PC-9 (cell line): ENCODE measurements at regions not wholly inside any gene's neighbourhood (a gene's known extent, or its start where the extent isn't known, plus 50 kb on each side); places are given as distances from the start of the nearest gene placed in this dataset.

Experiments
- BruUV-seq: library from RNA; stranded (reverse); fragments of 400-500 nt; replicated peaks from 2 replicates; lab custom pipeline; 2021; lab: Mats Ljungman, UMichigan
- CTCF ChIA-PET: fragments of 300-600 bp; sonication (Branson Sonifier 250); formaldehyde crosslinking; loops from one replicate; lab custom pipeline; 2022; ENCODE audit warnings: antibody characterized with exemption; lab: Charles Lee
- POLR2A ChIA-PET: fragments of 300-600 bp; sonication (Branson Sonifier 250); formaldehyde crosslinking; loops from one replicate; lab custom pipeline; 2022; ENCODE audit warnings: antibody characterized with exemption; ENCODE audit not compliant: unreplicated experiment; lab: Charles Lee
- DNase-seq, 2 experiments: peaks; one replicate each; pipeline versions ENCODE4 v3.0.0 to v3.0.0-alpha.2; 2015 to 2022; ENCODE audit warnings: mixed read lengths in 1 of 2
- H2AFZ ChIP-seq: fragments of 200-600 bp; sonication (generic); 2 replicates; pipeline ENCODE4 v1.8.1; 2017; ENCODE audit warnings: antibody characterized with exemption
- H3F3A ChIP-seq: fragments of 200-600 bp; sonication (generic); 2 replicates; pipeline ENCODE4 v1.8.1; 2017; ENCODE audit warnings: antibody characterized with exemption, mild to moderate bottlenecking, low read depth; ENCODE audit not compliant: insufficient read depth
- H3K27ac ChIP-seq: fragments of 200-600 bp; sonication (generic); 2 replicates; pipeline ENCODE4 v1.6.1; 2016; ENCODE audit warnings: mixed run types
- H3K27me3 ChIP-seq: fragments of 200-600 bp; sonication (generic); 2 replicates; pipeline ENCODE4 v1.6.1; 2016; ENCODE audit warnings: low read depth, mixed run types; ENCODE audit not compliant: insufficient read depth
- H3K36me3 ChIP-seq: fragments of 200-600 bp; sonication (generic); 2 replicates; pipeline ENCODE4 v1.6.1; 2016; ENCODE audit warnings: low read depth, mixed run types
- H3K4me1 ChIP-seq: fragments of 200-600 bp; sonication (generic); replicated peaks from 2 replicates; pipeline ENCODE4 v1.6.1; 2016; ENCODE audit warnings: mixed run types; ENCODE audit not compliant: insufficient read depth
- H3K4me2 ChIP-seq: fragments of 200-600 bp; sonication (generic); 2 replicates; pipeline ENCODE4 v1.6.1; 2017; ENCODE audit warnings: mixed run types
- H3K4me3 ChIP-seq: fragments of 200-600 bp; sonication (generic); 2 replicates; pipeline ENCODE4 v1.6.1; 2016; ENCODE audit warnings: mixed run types
- H3K79me2 ChIP-seq: fragments of 200-600 bp; sonication (generic); 2 replicates; pipeline ENCODE4 v1.6.1; 2017; ENCODE audit warnings: low read depth, mixed run types
- H3K9me2 ChIP-seq: fragments of 200-600 bp; sonication (generic); 2 replicates; pipeline ENCODE4 v1.8.1; 2017; ENCODE audit warnings: mild to moderate bottlenecking; ENCODE audit not compliant: insufficient read depth
- H3K9me3 ChIP-seq: fragments of 200-600 bp; sonication (generic); 2 replicates; pipeline ENCODE4 v1.8.1; 2016; ENCODE audit warnings: low read depth; ENCODE audit not compliant: insufficient read depth
- H4K20me1 ChIP-seq: fragments of 200-600 bp; sonication (generic); 2 replicates; pipeline ENCODE4 v1.8.1; 2017; ENCODE audit not compliant: insufficient read depth
- EZH2 ChIP-seq: fragments of 200-600 bp; sonication (generic); IDR thresholded peaks from 2 replicates; pipeline ENCODE4 v1.8.0; 2017; ENCODE audit warnings: antibody characterized with exemption, low read depth
- intact Hi-C: fragments of 100-400 bp; cut with micrococcal nuclease; formaldehyde crosslinking; loops from one replicate; pipeline ENCODE4 v1.10.0; 2022; ENCODE audit not compliant: unreplicated experiment
- TF ChIP-seq, protein P1 (sequence below): fragments of 200-600 bp; sonication (generic); conservative IDR thresholded peaks from 2 replicates; pipeline ENCODE4 v1.6.1; 2017; ENCODE audit warnings: mixed run types, antibody characterized with exemption, mild to moderate bottlenecking, moderate library complexity

- Histone ChIP-seq H3K9me2 (no peaks in the 10 kb centered on the region; the same call in none of the 2 replicates), H2AFZ (peak overlapping the region; percentile 52), H3K36me3 (no peaks in the 10 kb centered on the region), H3F3A (peaks cover 20% of the 10 kb centered on the region), H3K4me1 (peaks cover 34% of the 10 kb centered on the region), H3K9me3 (peaks cover 5% of the 10 kb centered on the region; the same call in 1 of the 2 replicates), H3K4me2 (peak overlapping the region; percentile 49), H3K4me3 (peak overlapping the region; percentile 11; the same call in 1 of the 2 replicates), H3K79me2 (no peaks in the 10 kb centered on the region), H4K20me1 (no peaks in the 10 kb centered on the region), H3K27me3 (no peaks in the 10 kb centered on the region), H3K27ac (peak overlapping the region; percentile 55)
- TF ChIP-seq, protein P1, sequence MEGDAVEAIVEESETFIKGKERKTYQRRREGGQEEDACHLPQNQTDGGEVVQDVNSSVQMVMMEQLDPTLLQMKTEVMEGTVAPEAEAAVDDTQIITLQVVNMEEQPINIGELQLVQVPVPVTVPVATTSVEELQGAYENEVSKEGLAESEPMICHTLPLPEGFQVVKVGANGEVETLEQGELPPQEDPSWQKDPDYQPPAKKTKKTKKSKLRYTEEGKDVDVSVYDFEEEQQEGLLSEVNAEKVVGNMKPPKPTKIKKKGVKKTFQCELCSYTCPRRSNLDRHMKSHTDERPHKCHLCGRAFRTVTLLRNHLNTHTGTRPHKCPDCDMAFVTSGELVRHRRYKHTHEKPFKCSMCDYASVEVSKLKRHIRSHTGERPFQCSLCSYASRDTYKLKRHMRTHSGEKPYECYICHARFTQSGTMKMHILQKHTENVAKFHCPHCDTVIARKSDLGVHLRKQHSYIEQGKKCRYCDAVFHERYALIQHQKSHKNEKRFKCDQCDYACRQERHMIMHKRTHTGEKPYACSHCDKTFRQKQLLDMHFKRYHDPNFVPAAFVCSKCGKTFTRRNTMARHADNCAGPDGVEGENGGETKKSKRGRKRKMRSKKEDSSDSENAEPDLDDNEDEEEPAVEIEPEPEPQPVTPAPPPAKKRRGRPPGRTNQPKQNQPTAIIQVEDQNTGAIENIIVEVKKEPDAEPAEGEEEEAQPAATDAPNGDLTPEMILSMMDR, result no peak
- POLR2A ChIA-PET, result interaction anchor here (0.6 to 0.7 kb wide), 2 partner anchors 28 to 195 kb away, joined by 3 to 4 read pairs; no protein-coding TSS in a partner anchor
- DNase-seq, result peak in 1 of 2 experiments; percentile 77
- no TSS peak for BruUV-seq
- intact Hi-C loops, result loop anchor here (2.0 to 10.0 kb wide), 2 partner anchors 64 to 204 kb away; no protein-coding TSS in a partner anchor
- CTCF ChIA-PET, result no interaction called here
Observed at GRCh38 chr6:113558966-113559365, 298.2 kb upstream of the MARCKS start.

- no peaks in the 10 kb centered on the region for H3K36me3 ChIP-seq
- H3K9me2 ChIP-seq, result no peaks in the 10 kb centered on the region; the same call in 1 of the 2 replicates
- H3K4me3 ChIP-seq, result no peak overlapping the region
- BruUV-seq, result no TSS peak
- no peak overlapping the region for H2AFZ ChIP-seq
- peak overlapping the region; percentile 22; the same call in 1 of the 2 replicates for H3K4me2 ChIP-seq
- peak overlapping the region; percentile 48 for H3K27ac ChIP-seq
- no peaks in the 10 kb centered on the region for H3K79me2 ChIP-seq
- TF ChIP-seq, protein P1, result no peak
- no peak for TF ChIP-seq EZH2
- H3K27me3 ChIP-seq, result no peaks in the 10 kb centered on the region
- H3K4me1 ChIP-seq, result peaks cover 34% of the 10 kb centered on the region
- intact Hi-C loops, result loop anchor here (2.0 to 5.0 kb wide), 2 partner anchors 72 to 296 kb away; partner anchors contain the start of gene MARCKS
- ChIA-PET POLR2A (interaction anchor here (0.5 to 0.7 kb wide), 2 partner anchors 191 to 295 kb away, joined by 3 to 6 read pairs; no protein-coding TSS in a partner anchor), CTCF (no interaction called here)
- DNase-seq, result peak in 1 of 2 experiments; percentile 3
- H3K9me3 ChIP-seq, result peaks cover 5% of the 10 kb centered on the region; the same call in 1 of the 2 replicates
- H3F3A ChIP-seq, result peaks cover 20% of the 10 kb centered on the region
- H4K20me1 ChIP-seq, result no peaks in the 10 kb centered on the region
Observed at GRCh38 chr6:113560376-113560775, 296.8 kb upstream of the MARCKS start.

GRCh38 chr6:113560908-113561307, 296.2 kb upstream of the MARCKS start:
- Histone ChIP-seq H4K20me1 (no peaks in the 10 kb centered on the region), H2AFZ (no peak overlapping the region), H3K4me2 (peak overlapping the region; percentile 22), H3K79me2 (no peaks in the 10 kb centered on the region), H3K27me3 (no peaks in the 10 kb centered on the region), H3K9me2 (no peaks in the 10 kb centered on the region; the same call in 1 of the 2 replicates), H3K36me3 (no peaks in the 10 kb centered on the region), H3K4me1 (peaks cover 34% of the 10 kb centered on the region), H3F3A (peaks cover 20% of the 10 kb centered on the region), H3K9me3 (peaks cover 5% of the 10 kb centered on the region; the same call in 1 of the 2 replicates), H3K27ac (peak overlapping the region; percentile 48), H3K4me3 (no peak overlapping the region)
- TF ChIP-seq EZH2, result no peak
- intact Hi-C loops, result loop anchor here (2.0 to 5.0 kb wide), 2 partner anchors 71 to 296 kb away; partner anchors contain the start of gene MARCKS
- BruUV-seq, result no TSS peak
- POLR2A ChIA-PET, result interaction anchor here (0.5 to 0.7 kb wide), 3 partner anchors 190 to 780 kb away, joined by 3 to 6 read pairs (median 4); no protein-coding TSS in a partner anchor
- DNase-seq, result peak in 1 of 2 experiments; percentile 86
- CTCF ChIA-PET, result interaction anchor here (0.5 kb wide), 1 partner anchor 198 kb away, joined by 9 read pairs; no protein-coding TSS in a partner anchor
